Testis (tissue), 2 donors: ENCODE measurements at regions not wholly inside any gene's neighbourhood (a gene's known extent, or its start where the extent isn't known, plus 50 kb on each side); places are given as distances from the start of the nearest gene placed in this dataset.
"Not testable (repeated sequence)": the region's sequence is repeated elsewhere in the genome, so short reads cannot be mapped to it uniquely, and the experiment has no call there.

Source experiments
- DNase-seq: peaks from one replicate; pipeline ENCODE4 v3.0.0-alpha.2; 2019
- H3K27ac ChIP-seq, 2 donors: fragments of 200-600 bp; sonication (generic); one replicate each; pipeline ENCODE4 v1.5.1; 2019
- H3K27me3 ChIP-seq: fragments of 200-600 bp; sonication (generic); one replicate; pipeline ENCODE4 v1.5.1; 2019
- H3K36me3 ChIP-seq: fragments of 200-600 bp; sonication (generic); one replicate; pipeline ENCODE4 v1.5.1; 2017; ENCODE audit warnings: low read depth; ENCODE audit errors: missing control alignments
- H3K4me1 ChIP-seq: fragments of 200-600 bp; sonication (generic); one replicate; pipeline ENCODE4 v1.5.1; 2019
- H3K4me3 ChIP-seq, 2 donors: fragments of 200-600 bp; sonication (generic); one replicate each; pipeline ENCODE4 v1.5.1; 2017 to 2019
- H3K9me3 ChIP-seq: fragments of 200-600 bp; sonication (generic); one replicate; pipeline ENCODE4 v1.5.1; 2017
- WGBS, 2 donors: methylation state at CpG; one replicate each; pipeline ENCODE4 v1.1.5; 2018; 5-methylcytosine and 5-hydroxymethylcytosine counted together
- intact Hi-C: fragments of 100-400 bp; cut with DNase I; formaldehyde crosslinking; loops from one replicate; pipeline ENCODE4 v1.15.1; 2023; ENCODE audit warnings: low total_unique reads

- H3K4me3 ChIP-seq, H3K4me1 ChIP-seq, H3K9me3 ChIP-seq, intact Hi-C loops, H3K36me3 ChIP-seq, H3K27me3 ChIP-seq, H3K27ac ChIP-seq, DNase-seq: not testable (repeated sequence)
- WGBS, 2 donors = 72 to 84% methylated on average over 4 of the region's 4 CpGs
These were observed 901.7 kb downstream of the TUBA3C start for GRCh38 chr13:18279971-18280370.

GRCh38 chr13:18277372-18277771 is 904.3 kb downstream of the TUBA3C start:
- H3K36me3 ChIP-seq, DNase-seq, H3K27ac ChIP-seq, H3K9me3 ChIP-seq, H3K27me3 ChIP-seq, H3K4me1 ChIP-seq, intact Hi-C loops, H3K4me3 ChIP-seq: not testable (repeated sequence)
- WGBS, 2 donors = 86 to 93% methylated on average over 5 to 11 of the region's 12 CpGs

GRCh38 chr13:18276280-18276679 is 905.3 kb downstream of the TUBA3C start:
- H3K36me3 ChIP-seq, H3K4me3 ChIP-seq, H3K4me1 ChIP-seq, DNase-seq, intact Hi-C loops, H3K9me3 ChIP-seq, H3K27ac ChIP-seq, H3K27me3 ChIP-seq: not testable (repeated sequence)
- WGBS, 2 donors = 60 to 81% methylated on average over 1 to 2 of the region's 6 CpGs

GRCh38 chr13:18273785-18274514 is 907.7 kb downstream of the TUBA3C start:
- DNase-seq, H3K27ac ChIP-seq, H3K9me3 ChIP-seq, H3K4me1 ChIP-seq, H3K4me3 ChIP-seq, H3K27me3 ChIP-seq, intact Hi-C loops, H3K36me3 ChIP-seq: not testable (repeated sequence)
- 85 to 90% methylated on average over 7 to 8 of the region's 14 CpGs for WGBS, 2 donors

GRCh38 chr13:18258801-18259419 is 922.7 kb downstream of the TUBA3C start:
- H3K27me3 ChIP-seq, H3K27ac ChIP-seq, H3K9me3 ChIP-seq, H3K4me3 ChIP-seq, H3K36me3 ChIP-seq, H3K4me1 ChIP-seq, intact Hi-C loops, DNase-seq: not testable (repeated sequence)
- WGBS, 2 donors = 80 to 82% methylated on average over 1 to 22 of the region's 25 CpGs

- H3K27me3 ChIP-seq, H3K9me3 ChIP-seq, H3K27ac ChIP-seq, DNase-seq, H3K36me3 ChIP-seq, H3K4me1 ChIP-seq, intact Hi-C loops, H3K4me3 ChIP-seq: not testable (repeated sequence)
- 74% methylated on average over 9 of the region's 9 CpGs for WGBS, 2 donors
These were observed 923.9 kb downstream of the TUBA3C start for GRCh38 chr13:18257686-18258085.

GRCh38 chr13:18252848-18253247 is 928.8 kb downstream of the TUBA3C start:
- DNase-seq, H3K27ac ChIP-seq, H3K4me3 ChIP-seq, H3K4me1 ChIP-seq, intact Hi-C loops, H3K27me3 ChIP-seq, H3K36me3 ChIP-seq, H3K9me3 ChIP-seq: not testable (repeated sequence)
- WGBS, 2 donors = 72% methylated on average over 8 of the region's 12 CpGs; no CpG with 5 or more reads in 1 of the 2 donors

GRCh38 chr13:18248533-18249240 is 932.9 kb downstream of the TUBA3C start:
- H3K4me1 ChIP-seq, DNase-seq, H3K27me3 ChIP-seq, H3K4me3 ChIP-seq, H3K9me3 ChIP-seq, intact Hi-C loops, H3K27ac ChIP-seq, H3K36me3 ChIP-seq: not testable (repeated sequence)
- 84 to 86% methylated on average over 9 to 11 of the region's 12 CpGs for WGBS, 2 donors

GRCh38 chr13:18240086-18240485 is 941.5 kb downstream of the TUBA3C start:
- H3K27ac ChIP-seq, DNase-seq, H3K9me3 ChIP-seq, intact Hi-C loops, H3K4me3 ChIP-seq, H3K36me3 ChIP-seq, H3K4me1 ChIP-seq, H3K27me3 ChIP-seq: not testable (repeated sequence)
- 65 to 82% methylated on average over 3 of the region's 3 CpGs for WGBS, 2 donors

GRCh38 chr13:18238586-18238985 is 943.0 kb downstream of the TUBA3C start:
- H3K4me3 ChIP-seq, H3K36me3 ChIP-seq, H3K9me3 ChIP-seq, intact Hi-C loops, H3K4me1 ChIP-seq, H3K27ac ChIP-seq, H3K27me3 ChIP-seq, DNase-seq: not testable (repeated sequence)
- WGBS, 2 donors = 48 to 74% methylated on average over 4 to 5 of the region's 5 CpGs
